GM12878 (cell line): ENCODE measurements at regions not wholly inside any gene's neighbourhood (a gene's known extent, or its start where the extent isn't known, plus 50 kb on each side); places are given as distances from the start of the nearest gene placed in this dataset.

Source experiments
- BHLHE40 ChIP-seq, 2 experiments: fragments of 450-650 bp in 1 of 2; IDR thresholded peaks; 2 replicates each; pipeline ENCODE4 v1.6.1; 2011 to 2017; ENCODE audit warnings: low read depth in 2 of 2, borderline replicate concordance in 1 of 2, improper control_type of control experiment in 1 of 2, low read length in 1 of 2, mild to moderate bottlenecking in 1 of 2
- CBFB ChIP-seq: IDR thresholded peaks from 2 replicates; pipeline ENCODE4 v1.6.1; 2016; ENCODE audit warnings: antibody characterized with exemption, low read depth
- GATAD2B ChIP-seq: fragments of 450-650 bp; conservative IDR thresholded peaks from 2 replicates; pipeline ENCODE4 v1.6.1; 2017; ENCODE audit warnings: low read depth, mild to moderate bottlenecking, moderate library complexity
- HDAC2 ChIP-seq: fragments of 200-600 bp; sonication (generic); IDR thresholded peaks from 2 replicates; pipeline ENCODE4 v1.6.1; 2017
- NR2C2 ChIP-seq: IDR thresholded peaks from 2 replicates; pipeline ENCODE4 v1.6.1; 2011; ENCODE audit warnings: borderline replicate concordance, low read depth; ENCODE audit not compliant: control insufficient read depth, insufficient read length
- POLR2AphosphoS2 ChIP-seq: IDR thresholded peaks from 2 replicates; pipeline ENCODE4 v1.6.1; 2011; ENCODE audit warnings: low read depth, mild to moderate bottlenecking, low read length, improper control_type of control experiment, moderate library complexity
- TF ChIP-seq, protein P1 (sequence below): fragments of 450-650 bp; formaldehyde crosslinking; IDR thresholded peaks from 2 replicates; pipeline ENCODE4 v1.5.0; 2022; ENCODE audit warnings: mild to moderate bottlenecking, missing genetic modification characterization
- TF ChIP-seq, protein P2 (sequence below): IDR thresholded peaks from 2 replicates; pipeline ENCODE4 v1.6.1; 2012; ENCODE audit warnings: low read depth, low read length, improper control_type of control experiment
- TF ChIP-seq, protein P3 (sequence below): fragments of 150-350 bp; IDR thresholded peaks from 2 replicates; pipeline ENCODE4 v1.6.1; 2016; ENCODE audit warnings: low read depth, low read length

GRCh38 chr3:194810076-194810475, 124.4 kb downstream of the FAM43A start (continued):
- TF ChIP-seq, protein P1, sequence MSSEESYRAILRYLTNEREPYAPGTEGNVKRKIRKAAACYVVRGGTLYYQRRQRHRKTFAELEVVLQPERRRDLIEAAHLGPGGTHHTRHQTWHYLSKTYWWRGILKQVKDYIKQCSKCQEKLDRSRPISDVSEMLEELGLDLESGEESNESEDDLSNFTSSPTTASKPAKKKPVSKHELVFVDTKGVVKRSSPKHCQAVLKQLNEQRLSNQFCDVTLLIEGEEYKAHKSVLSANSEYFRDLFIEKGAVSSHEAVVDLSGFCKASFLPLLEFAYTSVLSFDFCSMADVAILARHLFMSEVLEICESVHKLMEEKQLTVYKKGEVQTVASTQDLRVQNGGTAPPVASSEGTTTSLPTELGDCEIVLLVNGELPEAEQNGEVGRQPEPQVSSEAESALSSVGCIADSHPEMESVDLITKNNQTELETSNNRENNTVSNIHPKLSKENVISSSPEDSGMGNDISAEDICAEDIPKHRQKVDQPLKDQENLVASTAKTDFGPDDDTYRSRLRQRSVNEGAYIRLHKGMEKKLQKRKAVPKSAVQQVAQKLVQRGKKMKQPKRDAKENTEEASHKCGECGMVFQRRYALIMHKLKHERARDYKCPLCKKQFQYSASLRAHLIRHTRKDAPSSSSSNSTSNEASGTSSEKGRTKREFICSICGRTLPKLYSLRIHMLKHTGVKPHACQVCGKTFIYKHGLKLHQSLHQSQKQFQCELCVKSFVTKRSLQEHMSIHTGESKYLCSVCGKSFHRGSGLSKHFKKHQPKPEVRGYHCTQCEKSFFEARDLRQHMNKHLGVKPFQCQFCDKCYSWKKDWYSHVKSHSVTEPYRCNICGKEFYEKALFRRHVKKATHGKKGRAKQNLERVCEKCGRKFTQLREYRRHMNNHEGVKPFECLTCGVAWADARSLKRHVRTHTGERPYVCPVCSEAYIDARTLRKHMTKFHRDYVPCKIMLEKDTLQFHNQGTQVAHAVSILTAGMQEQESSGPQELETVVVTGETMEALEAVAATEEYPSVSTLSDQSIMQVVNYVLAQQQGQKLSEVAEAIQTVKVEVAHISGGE (CRISPR knock-in tag) = no peak
- no peak for TF ChIP-seq NR2C2
- TF ChIP-seq GATAD2B = no peak
- TF ChIP-seq HDAC2 = no peak
- no peak for TF ChIP-seq CBFB
- no peak for TF ChIP-seq POLR2AphosphoS2
- TF ChIP-seq, protein P2, sequence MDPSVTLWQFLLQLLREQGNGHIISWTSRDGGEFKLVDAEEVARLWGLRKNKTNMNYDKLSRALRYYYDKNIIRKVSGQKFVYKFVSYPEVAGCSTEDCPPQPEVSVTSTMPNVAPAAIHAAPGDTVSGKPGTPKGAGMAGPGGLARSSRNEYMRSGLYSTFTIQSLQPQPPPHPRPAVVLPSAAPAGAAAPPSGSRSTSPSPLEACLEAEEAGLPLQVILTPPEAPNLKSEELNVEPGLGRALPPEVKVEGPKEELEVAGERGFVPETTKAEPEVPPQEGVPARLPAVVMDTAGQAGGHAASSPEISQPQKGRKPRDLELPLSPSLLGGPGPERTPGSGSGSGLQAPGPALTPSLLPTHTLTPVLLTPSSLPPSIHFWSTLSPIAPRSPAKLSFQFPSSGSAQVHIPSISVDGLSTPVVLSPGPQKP = no peak
- TF ChIP-seq BHLHE40 (IDR thresholded peaks at IDR 0.05; ENCODE audit: borderline replicate concordance in 1 of 2, low read depth in 2 of 2, low read length in 1 of 2) = no peak
- TF ChIP-seq, protein P3, sequence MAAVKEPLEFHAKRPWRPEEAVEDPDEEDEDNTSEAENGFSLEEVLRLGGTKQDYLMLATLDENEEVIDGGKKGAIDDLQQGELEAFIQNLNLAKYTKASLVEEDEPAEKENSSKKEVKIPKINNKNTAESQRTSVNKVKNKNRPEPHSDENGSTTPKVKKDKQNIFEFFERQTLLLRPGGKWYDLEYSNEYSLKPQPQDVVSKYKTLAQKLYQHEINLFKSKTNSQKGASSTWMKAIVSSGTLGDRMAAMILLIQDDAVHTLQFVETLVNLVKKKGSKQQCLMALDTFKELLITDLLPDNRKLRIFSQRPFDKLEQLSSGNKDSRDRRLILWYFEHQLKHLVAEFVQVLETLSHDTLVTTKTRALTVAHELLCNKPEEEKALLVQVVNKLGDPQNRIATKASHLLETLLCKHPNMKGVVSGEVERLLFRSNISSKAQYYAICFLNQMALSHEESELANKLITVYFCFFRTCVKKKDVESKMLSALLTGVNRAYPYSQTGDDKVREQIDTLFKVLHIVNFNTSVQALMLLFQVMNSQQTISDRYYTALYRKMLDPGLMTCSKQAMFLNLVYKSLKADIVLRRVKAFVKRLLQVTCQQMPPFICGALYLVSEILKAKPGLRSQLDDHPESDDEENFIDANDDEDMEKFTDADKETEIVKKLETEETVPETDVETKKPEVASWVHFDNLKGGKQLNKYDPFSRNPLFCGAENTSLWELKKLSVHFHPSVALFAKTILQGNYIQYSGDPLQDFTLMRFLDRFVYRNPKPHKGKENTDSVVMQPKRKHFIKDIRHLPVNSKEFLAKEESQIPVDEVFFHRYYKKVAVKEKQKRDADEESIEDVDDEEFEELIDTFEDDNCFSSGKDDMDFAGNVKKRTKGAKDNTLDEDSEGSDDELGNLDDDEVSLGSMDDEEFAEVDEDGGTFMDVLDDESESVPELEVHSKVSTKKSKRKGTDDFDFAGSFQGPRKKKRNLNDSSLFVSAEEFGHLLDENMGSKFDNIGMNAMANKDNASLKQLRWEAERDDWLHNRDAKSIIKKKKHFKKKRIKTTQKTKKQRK = no peak
